ENCODE measurements at regions not wholly inside any gene's neighbourhood (a gene's known extent, or its start where the extent isn't known, plus 50 kb on each side); places are given as distances from the start of the nearest gene placed in this dataset.

DNA sequence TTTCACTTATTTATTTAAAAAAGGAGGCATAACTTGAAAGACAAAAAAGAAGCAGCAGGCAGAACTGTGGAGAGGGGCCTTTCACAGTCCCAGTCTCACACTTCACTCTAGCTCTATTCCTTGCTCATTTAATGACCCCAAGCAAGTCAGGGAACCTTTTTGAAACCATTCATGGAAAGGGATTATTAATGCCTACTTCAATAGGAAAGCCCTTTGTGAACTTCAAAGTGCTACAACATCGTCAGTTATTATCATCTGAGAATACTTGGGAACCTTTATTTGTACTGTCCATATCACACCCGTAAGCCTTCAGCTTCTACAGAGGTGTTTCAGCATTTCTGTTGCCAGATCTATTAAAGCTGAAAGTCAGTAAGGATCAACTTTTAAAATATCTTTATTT is 320.2 kb downstream of the TMEM161B start:
- DNase-seq = no peak

GRCh38 chr5:87946271-87946670 is 322.4 kb downstream of the TMEM161B start:
- DNase-seq = no peak

GRCh38 chr5:87945286-87945650 is 323.4 kb downstream of the TMEM161B start:
- DNase-seq = no peak

GRCh38 chr5:87944553-87945285 is 323.9 kb downstream of the TMEM161B start:
- no peak for DNase-seq

- no peak for DNase-seq
Observed at GRCh38 chr5:87940775-87941174, 327.9 kb downstream of the TMEM161B start.

DNA sequence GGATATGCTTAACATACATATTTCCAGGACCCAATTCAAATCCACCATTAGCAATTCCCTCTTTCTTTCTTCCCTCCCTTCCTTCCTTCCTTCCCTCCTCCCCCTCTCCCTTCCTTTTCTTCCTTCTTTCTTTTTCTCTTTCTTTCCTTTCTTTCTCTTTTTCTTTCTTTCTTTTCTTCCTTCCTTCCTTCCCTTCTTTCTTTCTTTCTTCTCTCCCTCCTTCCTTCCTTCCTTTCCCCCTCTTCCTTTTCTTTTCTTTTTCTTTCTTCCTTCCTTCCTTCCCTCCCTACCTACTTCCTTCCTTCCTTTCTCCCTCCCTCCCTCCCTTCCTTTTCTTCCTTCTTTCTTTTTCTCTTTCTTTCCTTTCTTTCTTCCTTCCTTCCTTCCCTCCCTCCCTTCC is 332.0 kb downstream of the TMEM161B start:
- no peak for DNase-seq

DNA sequence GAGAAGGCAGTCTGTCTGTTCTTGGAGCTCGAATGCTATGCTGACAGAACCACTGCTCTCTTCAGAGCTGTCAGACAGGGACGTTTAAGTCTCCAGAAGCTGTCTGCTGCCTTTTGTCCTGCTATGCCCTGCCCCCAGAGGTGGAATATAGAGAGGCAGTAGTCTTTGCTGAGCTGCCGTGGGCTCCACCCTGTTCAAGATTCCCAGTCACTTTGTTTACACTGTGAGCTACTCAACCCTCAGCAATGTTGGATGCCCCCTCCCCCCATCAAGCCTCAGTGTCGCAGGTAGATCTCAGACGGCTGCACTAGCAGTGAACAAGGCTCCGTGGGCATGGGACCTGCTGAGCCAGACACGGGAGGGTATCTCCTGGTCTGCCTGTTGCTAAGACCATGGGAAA is 344.2 kb downstream of the TMEM161B start:
- no peak for DNase-seq

GRCh38 chr5:87916320-87916719 is 352.3 kb downstream of the TMEM161B start:
- no peak for DNase-seq

GRCh38 chr5:87912419-87912818 is 356.2 kb downstream of the TMEM161B start:
- no peak for DNase-seq

GRCh38 chr5:87909382-87909781 is 359.3 kb downstream of the TMEM161B start:
- no peak for DNase-seq

DNA sequence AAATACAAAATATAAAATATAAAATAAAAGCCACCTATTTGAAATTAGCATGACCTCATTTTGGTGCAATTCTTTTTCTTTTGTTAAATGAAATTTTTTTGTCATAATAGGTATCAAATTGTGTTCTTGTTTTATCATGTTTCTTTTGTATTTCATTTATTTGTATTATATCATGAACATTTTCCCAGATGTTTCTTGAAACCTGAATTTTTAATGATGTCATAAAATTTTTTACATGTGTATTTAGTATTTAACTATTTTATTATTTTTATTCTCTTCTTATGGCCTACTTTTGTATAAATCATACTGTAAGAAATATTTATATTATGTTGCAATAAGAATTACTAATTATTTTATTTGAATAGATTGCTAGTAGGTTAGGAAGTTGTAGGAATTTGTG is 361.7 kb downstream of the TMEM161B start:
- no peak for DNase-seq

DNA sequence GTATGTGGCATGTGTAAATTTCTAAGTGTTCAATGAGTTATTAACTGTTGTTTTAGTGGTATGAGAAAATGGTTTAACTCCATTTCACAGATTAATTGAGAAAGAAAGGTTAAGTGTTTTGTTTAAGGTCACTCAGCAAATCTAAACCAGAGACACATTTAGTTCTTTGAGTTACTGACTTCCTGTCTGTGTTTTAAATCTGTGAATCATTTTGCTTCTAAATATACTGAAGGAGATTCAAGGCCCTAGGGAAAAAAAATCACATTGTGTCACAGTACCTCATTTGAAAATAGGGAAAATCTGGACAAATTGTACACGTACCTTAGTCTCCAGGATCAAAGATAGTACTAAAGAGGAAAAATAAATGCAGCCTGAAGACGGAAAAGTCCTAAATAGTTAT is 368.2 kb downstream of the TMEM161B start:
- no peak for DNase-seq

DNA sequence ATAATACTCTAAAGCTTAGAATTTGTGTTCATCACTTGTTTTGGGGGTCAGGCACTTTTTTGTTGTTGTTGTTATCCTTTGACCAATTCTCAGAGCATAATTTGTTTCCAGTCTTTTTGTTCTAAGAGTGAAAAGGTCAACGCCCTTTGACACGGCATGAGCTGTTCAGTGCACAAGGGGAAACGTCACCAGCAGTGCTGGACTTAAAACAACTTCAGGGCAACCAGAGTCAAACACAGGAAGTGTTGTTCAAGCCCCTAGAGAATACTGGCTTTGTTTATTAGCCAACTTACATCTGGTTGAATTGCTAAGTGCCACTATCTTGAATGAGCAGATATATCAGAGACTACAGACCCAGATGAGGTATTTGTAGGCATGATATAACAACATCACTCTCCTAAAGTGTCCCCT is 368.9 kb downstream of the TMEM161B start:
- no peak for DNase-seq

GRCh38 chr5:87899208-87899661 is 369.4 kb downstream of the TMEM161B start:
- no peak for DNase-seq

GRCh38 chr5:87898574-87898973 is 370.1 kb downstream of the TMEM161B start:
- no peak for DNase-seq

DNA sequence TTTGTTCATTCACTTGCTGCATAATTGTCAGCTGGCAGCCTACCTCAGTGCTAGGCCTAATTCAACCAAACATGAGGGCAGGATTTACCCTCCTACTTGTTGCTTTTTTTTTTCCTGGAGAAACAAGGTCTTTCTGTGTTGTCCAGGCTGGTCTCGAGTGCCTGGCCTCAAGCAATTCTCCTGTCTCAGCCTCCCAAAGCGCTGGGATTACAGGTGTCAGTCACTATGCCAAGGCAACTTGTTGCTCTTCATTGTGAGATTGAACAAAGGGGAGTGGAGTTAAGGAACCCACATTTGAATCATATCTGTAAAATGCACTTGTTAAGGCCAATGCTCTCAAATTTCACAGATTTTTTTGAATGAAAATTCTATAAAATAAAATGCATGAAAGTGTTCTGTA is 380.5 kb downstream of the TMEM161B start:
- DNase-seq = no peak

- no peak for DNase-seq
Observed at GRCh38 chr5:87887247-87887646, 381.4 kb downstream of the TMEM161B start.

DNA sequence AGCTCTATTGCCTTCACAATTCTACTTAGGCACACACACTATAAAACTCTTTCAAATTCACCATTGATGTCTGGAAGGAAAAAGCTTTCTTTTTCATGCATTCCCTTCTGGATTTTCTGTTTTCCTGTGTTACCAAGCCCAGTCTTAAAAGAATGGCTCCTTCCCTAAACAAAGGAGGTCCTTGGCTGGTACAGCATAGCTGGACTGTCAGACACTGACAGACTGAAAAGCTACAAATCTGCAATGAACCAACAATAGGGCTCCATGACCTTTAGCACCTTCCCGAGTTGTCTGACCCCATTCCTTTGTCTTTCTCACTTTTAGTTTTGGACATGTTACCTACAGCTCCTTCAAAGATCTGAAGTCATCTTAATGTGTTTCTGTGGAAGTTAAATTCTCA is 382.5 kb downstream of the TMEM161B start:
- no peak for DNase-seq

DNA sequence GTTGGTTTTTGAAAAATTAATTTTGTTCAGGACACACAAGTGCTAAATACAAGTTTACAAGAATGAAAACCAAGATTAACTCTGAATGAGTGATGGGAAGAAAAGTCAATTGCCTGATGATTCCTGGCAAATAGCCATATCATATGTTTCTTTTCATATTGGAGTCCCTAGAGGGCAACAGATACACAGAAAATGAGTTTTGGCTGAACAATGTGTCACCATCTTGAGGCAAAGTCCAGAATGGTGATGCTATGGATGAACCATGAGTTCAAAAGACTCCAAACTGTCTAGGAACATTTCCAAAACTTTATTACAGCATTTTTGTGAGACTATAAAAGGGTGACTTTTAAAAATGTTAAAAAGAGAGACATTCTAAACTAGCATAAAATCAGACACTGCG is 382.9 kb downstream of the TMEM161B start:
- no peak for DNase-seq

- DNase-seq = no peak
Observed at GRCh38 chr5:87877495-87877894, 391.1 kb downstream of the TMEM161B start.

DNA sequence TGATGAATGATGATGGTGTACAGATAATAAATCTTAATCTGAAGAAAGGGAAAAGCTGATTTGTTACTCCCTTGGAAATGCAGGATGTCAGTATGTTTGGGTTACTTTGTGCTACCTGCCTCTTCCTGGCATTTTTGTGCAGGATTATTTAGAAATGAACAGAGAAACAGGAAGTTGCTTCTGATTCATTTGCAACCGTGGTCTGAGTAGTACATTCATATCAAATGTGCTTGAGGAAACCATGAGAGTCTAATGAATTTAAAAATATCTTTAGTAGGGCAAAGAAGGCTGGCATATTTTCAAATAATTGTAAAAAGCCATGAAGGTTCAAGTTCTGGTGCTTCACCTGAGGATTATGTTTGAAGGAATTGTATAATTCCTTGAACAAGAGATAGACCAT is 391.6 kb downstream of the TMEM161B start:
- no peak for DNase-seq

- no peak for DNase-seq
Observed at GRCh38 chr5:87876616-87877015, 392.0 kb downstream of the TMEM161B start.

DNA sequence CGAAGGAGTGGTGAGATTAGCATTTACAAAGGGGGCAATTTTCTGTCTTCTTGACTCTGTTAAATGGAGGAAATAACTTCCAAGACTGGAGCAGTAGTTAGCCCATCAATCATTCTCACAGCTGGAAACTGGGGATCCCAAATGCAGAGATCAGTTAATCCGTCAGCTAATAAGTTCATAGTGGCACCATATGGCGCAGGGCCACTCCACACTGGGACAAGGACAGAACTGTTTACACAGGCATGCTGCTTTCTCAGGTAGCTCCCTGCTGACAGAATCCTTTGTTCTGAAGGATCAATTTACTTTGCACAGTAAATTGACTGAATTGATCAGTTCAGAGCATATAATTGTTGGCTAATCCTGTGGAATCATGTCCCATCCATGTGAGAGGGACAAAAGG is 395.7 kb downstream of the TMEM161B start:
- no peak for DNase-seq

GRCh38 chr5:87868792-87869191 is 399.9 kb downstream of the TMEM161B start:
- no peak for DNase-seq

DNA sequence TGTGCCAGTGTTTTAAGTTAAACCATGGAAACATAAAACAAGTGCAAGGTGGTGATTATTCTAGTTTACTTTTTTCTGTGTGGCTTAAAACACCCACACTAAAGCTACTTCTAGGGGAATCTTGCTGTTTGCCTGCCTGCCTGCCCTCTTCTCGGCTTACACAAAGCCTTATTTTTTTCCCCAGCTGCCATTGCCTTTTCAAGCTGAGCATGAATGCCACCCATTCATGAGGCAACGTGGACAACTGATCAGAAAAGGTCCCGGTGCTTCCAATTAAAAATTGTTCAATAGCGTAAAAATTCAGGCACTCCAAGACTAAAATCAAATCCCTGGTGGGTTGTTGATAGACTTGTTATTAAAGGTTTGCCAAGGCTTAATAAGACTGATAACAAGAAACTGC is 401.4 kb downstream of the TMEM161B start:
- no peak for DNase-seq

Measured in NCI-H1048 (cell line).